HepG2 (cell line): ENCODE measurements at regions not wholly inside any gene's neighbourhood (a gene's known extent, or its start where the extent isn't known, plus 50 kb on each side); places are given as distances from the start of the nearest gene placed in this dataset.

Experiments
- BHLHE40 ChIP-seq: IDR thresholded peaks from 2 replicates; pipeline ENCODE4 v1.6.1; 2011; ENCODE audit warnings: low read length, improper control_type of control experiment
- CTCF ChIP-seq: sonication (generic); formaldehyde crosslinking; IDR thresholded peaks from 2 replicates; pipeline ENCODE4 v1.5.0; 2020; ENCODE audit warnings: mild to moderate bottlenecking, missing genetic modification reagents, moderate library complexity
- NPAS2 ChIP-seq: sonication (generic); formaldehyde crosslinking; IDR thresholded peaks from 2 replicates; pipeline ENCODE4 v1.8.0; 2022; ENCODE audit warnings: mild to moderate bottlenecking, missing genetic modification reagents, borderline replicate concordance
- POLR2A ChIP-seq, 2 experiments: IDR thresholded peaks; 2 replicates each; pipeline ENCODE4 v1.6.1; 2011; ENCODE audit warnings: low read depth in 2 of 2, low read length in 2 of 2, mild to moderate bottlenecking in 1 of 2, moderate library complexity in 1 of 2; ENCODE audit not compliant: insufficient read depth in 1 of 2

- TF ChIP-seq POLR2A (IDR thresholded peaks at IDR 0.05; ENCODE audit: insufficient read depth in 1 of 2, low read depth in 2 of 2, low read length in 2 of 2) = no peak
- no peak for TF ChIP-seq NPAS2 (CRISPR knock-in tag)
- no peak for TF ChIP-seq CTCF (CRISPR knock-in tag)
- no peak for TF ChIP-seq BHLHE40
These were observed 232.7 kb upstream of the KIAA1217 start for GRCh38 chr10:23976275-23976674.
